ENCODE measurements at regions not wholly inside any gene's neighbourhood (a gene's known extent, or its start where the extent isn't known, plus 50 kb on each side); places are given as distances from the start of the nearest gene placed in this dataset.

GRCh38 chr19:27705896-27706295 lies 1507.1 kb downstream of the UQCRFS1 start:
- TF ChIP-seq CTCF (IDR thresholded peaks at IDR 0.05) (no peak), POLR2A (IDR thresholded peaks at IDR 0.05) (no peak)
- H3K4me1 ChIP-seq = no peaks in the 10 kb centered on the region
- DNase-seq (no peak), ATAC-seq (no peak)
- H3K4me3 ChIP-seq = no peak overlapping the region
- peaks cover 0 to 19% (median 0%) of the 10 kb centered on the region in 12 donors for H3K9me3 ChIP-seq
- no peak overlapping the region for H3K27ac ChIP-seq
- no peaks in the 10 kb centered on the region for H3K36me3 ChIP-seq
- H3K27me3 ChIP-seq = no peaks in the 10 kb centered on the region
- intact Hi-C loops (cut with DNase I) = no loop called here
- WGBS, 4 donors = 54 to 59% (median 55%) methylated on average over 6 of the region's 6 CpGs

GRCh38 chr19:27694361-27695055 lies 1518.4 kb downstream of the UQCRFS1 start:
- intact Hi-C loops (cut with DNase I) = no loop called here
- H3K4me1 ChIP-seq = no peaks in the 10 kb centered on the region
- no peak overlapping the region for H3K4me3 ChIP-seq
- peaks cover 0 to 35% (median 3%) of the 10 kb centered on the region in 12 donors for H3K9me3 ChIP-seq
- DNase-seq (no peak), ATAC-seq (no peak)
- WGBS, 4 donors = 50 to 65% (median 62%) methylated on average over 1 to 3 of the region's 3 CpGs
- TF ChIP-seq POLR2A (IDR thresholded peaks at IDR 0.05) (no peak), CTCF (IDR thresholded peaks at IDR 0.05) (no peak)
- no peaks in the 10 kb centered on the region for H3K36me3 ChIP-seq
- no peak overlapping the region for H3K27ac ChIP-seq
- no peaks in the 10 kb centered on the region for H3K27me3 ChIP-seq

GRCh38 chr19:27691991-27692390 lies 1521.0 kb downstream of the UQCRFS1 start:
- Histone ChIP-seq H3K4me3 (no peak overlapping the region), H3K27ac (no peak overlapping the region), H3K27me3 (no peaks in the 10 kb centered on the region), H3K36me3 (no peaks in the 10 kb centered on the region), H3K4me1 (no peaks in the 10 kb centered on the region), H3K9me3 (peaks cover 0 to 33% (median 0%) of the 10 kb centered on the region in 12 donors)
- intact Hi-C loops (cut with DNase I) = no loop called here
- ATAC-seq (no peak), DNase-seq (no peak)
- 54 to 71% (median 60%) methylated on average over 4 of the region's 4 CpGs for WGBS, 4 donors
- TF ChIP-seq POLR2A (IDR thresholded peaks at IDR 0.05) = no peak
- TF ChIP-seq CTCF (IDR thresholded peaks at IDR 0.05) = no peak

GRCh38 chr19:27689734-27690241 lies 1523.2 kb downstream of the UQCRFS1 start:
- no peaks in the 10 kb centered on the region for H3K4me1 ChIP-seq
- WGBS, 4 donors = 28 to 48% (median 42%) methylated on average over 4 of the region's 4 CpGs
- no peak overlapping the region for H3K4me3 ChIP-seq
- no peak overlapping the region for H3K27ac ChIP-seq
- ATAC-seq (peak in 1 of 4 donors; percentile 63), DNase-seq (no peak)
- H3K36me3 ChIP-seq = no peaks in the 10 kb centered on the region
- H3K9me3 ChIP-seq = peaks cover 0 to 28% (median 0%) of the 10 kb centered on the region in 12 donors
- TF ChIP-seq POLR2A (IDR thresholded peaks at IDR 0.05) = no peak
- TF ChIP-seq CTCF (IDR thresholded peaks at IDR 0.05) = no peak
- no peaks in the 10 kb centered on the region for H3K27me3 ChIP-seq
- intact Hi-C loops (cut with DNase I) = no loop called here

Measured in heart left ventricle (tissue), 16 donors.